ENCODE measurements at regions not wholly inside any gene's neighbourhood (a gene's known extent, or its start where the extent isn't known, plus 50 kb on each side); places are given as distances from the start of the nearest gene placed in this dataset.
A peak's percentile ranks its signal among the peaks of the same experiment; 100 is the strongest.

GRCh38 chr13:97855570-97856303, 97.7 kb upstream of the IPO5 start:
- no peaks in the 10 kb centered on the region for H3K9me3 ChIP-seq
- H3K4me3 ChIP-seq, result no peak overlapping the region
- H3K27me3 ChIP-seq (replicated peaks in 1 of 7), result peaks cover 0 to 6% (median 0%) of the 10 kb centered on the region in 7 donors
- peak; percentile 43 to 79 (median 67) for TF ChIP-seq CTCF (IDR thresholded peaks at IDR 0.05 in 8 of 11, conservative IDR thresholded peaks at IDR 0.05 in 3 of 11)
- TF ChIP-seq POLR2A (IDR thresholded peaks at IDR 0.05), result no peak
- intact Hi-C loops (cut with DNase I; ENCODE audit: low total_unique reads), result loop anchor here (5.0 kb wide), 1 partner anchor 817 kb away; no protein-coding TSS in a partner anchor
- no peak for DNase-seq
- H3K36me3 ChIP-seq, result no peaks in the 10 kb centered on the region
- peaks cover 0 to 15% (median 6%) of the 10 kb centered on the region in 6 donors for H3K4me1 ChIP-seq
- peak overlapping the region in 2 of 8 donors; percentile 9 to 10 for H3K27ac ChIP-seq
- 31 to 46% (median 36%) methylated on average over 13 of the region's 13 CpGs for WGBS, 5 donors

- DNase-seq, result no peak
- no peaks in the 10 kb centered on the region for H3K9me3 ChIP-seq
- H3K27me3 ChIP-seq (replicated peaks in 1 of 7), result peaks cover 0 to 6% (median 0%) of the 10 kb centered on the region in 7 donors
- 72 to 85% (median 76%) methylated on average over 4 of the region's 4 CpGs for WGBS, 5 donors
- intact Hi-C loops (cut with DNase I; ENCODE audit: low total_unique reads), result loop anchor here (5.0 kb wide), 1 partner anchor 816 kb away; no protein-coding TSS in a partner anchor
- H3K36me3 ChIP-seq, result no peaks in the 10 kb centered on the region
- peaks cover 0 to 15% (median 6%) of the 10 kb centered on the region in 6 donors for H3K4me1 ChIP-seq
- no peak for TF ChIP-seq CTCF (IDR thresholded peaks at IDR 0.05 in 8 of 11, conservative IDR thresholded peaks at IDR 0.05 in 3 of 11)
- TF ChIP-seq POLR2AphosphoS5 (IDR thresholded peaks at IDR 0.05), result no peak
- no peak for TF ChIP-seq POLR2A (IDR thresholded peaks at IDR 0.05)
- H3K27ac ChIP-seq, result no peak overlapping the region
- no peak overlapping the region for H3K4me3 ChIP-seq
These were observed 97.2 kb upstream of the IPO5 start for GRCh38 chr13:97856304-97856675.

GRCh38 chr13:97858161-97858560, 95.3 kb upstream of the IPO5 start:
- Histone ChIP-seq H3K9me3 (peaks cover 0 to 6% (median 0%) of the 10 kb centered on the region in 8 donors), H3K4me3 (no peak overlapping the region), H3K4me1 (peaks cover 0 to 15% (median 6%) of the 10 kb centered on the region in 6 donors), H3K36me3 (no peaks in the 10 kb centered on the region), H3K27me3 (replicated peaks in 1 of 7) (peaks cover 0 to 6% (median 0%) of the 10 kb centered on the region in 7 donors), H3K27ac (no peak overlapping the region)
- TF ChIP-seq CTCF (IDR thresholded peaks at IDR 0.05 in 8 of 11, conservative IDR thresholded peaks at IDR 0.05 in 3 of 11) (no peak), POLR2AphosphoS5 (IDR thresholded peaks at IDR 0.05) (no peak), POLR2A (IDR thresholded peaks at IDR 0.05) (no peak)
- intact Hi-C loops (cut with DNase I; ENCODE audit: low total_unique reads), result loop anchor here (5.0 kb wide), 1 partner anchor 814 kb away; no protein-coding TSS in a partner anchor
- 79 to 92% (median 88%) methylated on average over 2 of the region's 2 CpGs for WGBS, 5 donors
- no peak for DNase-seq

GRCh38 chr13:97866346-97866745, 87.1 kb upstream of the IPO5 start:
- no peaks in the 10 kb centered on the region for H3K4me1 ChIP-seq
- intact Hi-C loops (cut with DNase I; ENCODE audit: low total_unique reads), result no loop called here
- TF ChIP-seq POLR2AphosphoS5 (IDR thresholded peaks at IDR 0.05) (no peak), POLR2A (IDR thresholded peaks at IDR 0.05) (no peak), CTCF (IDR thresholded peaks at IDR 0.05 in 8 of 11, conservative IDR thresholded peaks at IDR 0.05 in 3 of 11) (no peak)
- 79 to 97% (median 93%) methylated on average over 4 of the region's 4 CpGs for WGBS, 5 donors
- DNase-seq, result no peak
- H3K27ac ChIP-seq, result no peak overlapping the region
- H3K36me3 ChIP-seq, result no peaks in the 10 kb centered on the region
- H3K27me3 ChIP-seq (replicated peaks in 1 of 7), result no peaks in the 10 kb centered on the region
- no peak overlapping the region for H3K4me3 ChIP-seq
- H3K9me3 ChIP-seq, result peaks cover 0 to 32% (median 11%) of the 10 kb centered on the region in 8 donors
